ENCODE measurements at regions not wholly inside any gene's neighbourhood (a gene's known extent, or its start where the extent isn't known, plus 50 kb on each side); places are given as distances from the start of the nearest gene placed in this dataset.
"Not testable (repeated sequence)": the region's sequence is repeated elsewhere in the genome, so short reads cannot be mapped to it uniquely, and the experiment has no call there.

DNA sequence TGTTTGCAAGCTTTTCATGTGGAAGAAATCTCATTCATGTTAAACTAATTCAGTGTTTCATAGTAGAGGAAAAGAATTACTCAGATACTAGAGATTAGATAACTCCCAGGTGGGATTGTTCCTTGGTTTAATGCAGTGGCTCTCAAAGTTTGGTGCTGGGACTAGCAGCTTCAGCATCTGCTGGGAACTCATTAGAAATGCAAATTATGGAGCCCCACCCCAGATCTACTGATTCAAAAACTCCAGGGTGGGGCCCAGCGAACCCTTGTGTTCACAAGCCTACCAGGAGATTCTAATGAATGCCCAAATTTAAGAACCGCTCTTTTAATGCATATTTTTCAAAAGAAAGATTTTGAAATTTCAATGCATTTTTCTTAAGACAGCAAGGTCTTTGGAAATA lies 253.4 kb upstream of the CNTNAP4 start:
- DNase-seq, result no peak

DNA sequence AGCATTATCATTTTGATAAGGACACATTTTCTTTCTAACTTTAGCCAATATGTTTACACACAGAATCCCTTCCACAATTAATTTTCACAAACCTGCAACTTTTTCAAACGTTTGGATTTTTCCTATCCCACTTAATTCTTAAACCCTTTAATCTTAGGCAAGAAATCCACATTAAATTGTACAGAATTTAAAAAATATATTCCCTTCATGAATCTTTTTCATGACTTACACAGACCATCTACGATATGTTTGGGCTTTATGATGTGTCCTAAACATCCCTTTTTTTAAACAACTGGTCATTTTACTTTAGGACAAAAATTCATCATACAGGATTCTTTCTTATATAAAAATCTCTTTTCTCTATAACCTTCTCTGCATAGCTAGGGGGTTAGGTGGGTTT lies 241.5 kb upstream of the CNTNAP4 start:
- no peak for DNase-seq

DNA sequence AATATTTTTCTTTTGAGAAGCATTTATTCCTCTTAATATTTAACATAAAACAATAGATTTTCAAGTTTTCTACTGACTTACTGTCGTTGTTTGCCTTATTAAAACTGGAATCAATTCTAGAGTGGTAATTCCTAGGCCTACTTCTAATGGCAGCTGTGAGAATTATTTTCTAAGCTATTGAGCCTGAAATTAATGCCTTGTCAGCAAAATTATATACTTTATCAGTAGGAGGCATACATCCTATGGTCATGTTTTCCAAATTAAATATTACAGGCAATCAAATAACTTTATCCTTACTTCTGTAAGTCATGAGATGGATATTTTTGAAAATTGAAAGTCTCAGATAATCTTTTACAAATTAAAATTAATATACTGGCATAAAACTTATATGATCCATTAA lies 239.1 kb upstream of the CNTNAP4 start:
- no peak for DNase-seq

DNA sequence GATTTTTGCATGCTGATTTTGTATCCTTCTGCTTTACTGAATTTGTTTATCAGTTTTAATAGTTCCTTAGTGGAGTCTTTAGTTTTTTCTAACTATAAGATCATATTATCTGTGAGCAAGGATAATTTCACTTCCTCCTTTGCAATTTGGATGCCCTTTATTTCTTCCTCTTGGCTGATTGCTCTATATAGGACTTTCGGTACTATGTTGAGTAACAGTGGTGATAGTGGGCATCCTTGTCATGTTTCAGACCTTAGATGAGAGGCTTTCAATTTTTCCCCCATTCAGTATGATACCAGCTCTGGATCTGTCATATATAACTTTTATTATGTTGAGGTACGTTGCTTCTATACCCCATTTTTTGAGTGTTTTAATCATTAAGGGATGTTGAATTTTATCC lies 224.5 kb upstream of the CNTNAP4 start:
- peak; percentile 0 for DNase-seq

DNA sequence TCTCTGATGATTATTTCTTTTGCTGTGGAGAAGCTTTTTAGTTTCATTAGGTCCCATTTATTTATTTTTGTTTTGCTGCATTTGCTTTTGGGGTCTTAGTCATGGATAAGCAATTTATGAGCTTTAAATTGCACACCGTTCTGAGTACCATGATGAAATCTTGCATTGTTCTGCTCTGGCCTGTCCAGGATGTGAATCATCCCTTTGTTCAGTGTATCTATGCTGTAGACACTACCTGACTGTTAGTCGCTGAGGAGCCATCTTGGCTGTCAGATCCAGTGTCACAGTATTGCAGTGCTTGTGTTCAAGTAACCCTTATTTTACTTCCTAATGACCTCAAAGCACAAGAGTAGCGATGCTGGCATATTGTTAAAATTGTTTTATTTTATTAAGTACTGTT lies 218.0 kb upstream of the CNTNAP4 start:
- DNase-seq, result no peak

DNA sequence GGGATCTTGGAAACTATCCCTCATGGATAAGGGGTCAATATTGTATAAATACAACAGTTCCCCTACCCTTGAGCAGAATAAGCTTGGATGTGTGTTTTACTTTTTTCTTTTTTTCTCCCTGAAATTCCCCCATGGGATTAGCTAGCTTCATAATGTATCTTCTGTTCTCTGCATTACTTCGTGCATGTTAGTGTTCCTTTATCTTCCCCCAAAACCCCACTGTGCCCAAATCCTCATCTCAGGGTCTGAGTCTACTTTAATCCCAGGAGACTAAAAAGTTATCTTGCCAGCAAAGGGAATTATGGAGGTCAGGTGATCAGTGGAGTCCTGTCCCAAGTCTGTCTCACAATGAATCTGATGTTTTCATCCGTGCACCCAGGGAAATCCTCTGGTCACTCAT lies 217.5 kb upstream of the CNTNAP4 start:
- DNase-seq, result no peak

DNA sequence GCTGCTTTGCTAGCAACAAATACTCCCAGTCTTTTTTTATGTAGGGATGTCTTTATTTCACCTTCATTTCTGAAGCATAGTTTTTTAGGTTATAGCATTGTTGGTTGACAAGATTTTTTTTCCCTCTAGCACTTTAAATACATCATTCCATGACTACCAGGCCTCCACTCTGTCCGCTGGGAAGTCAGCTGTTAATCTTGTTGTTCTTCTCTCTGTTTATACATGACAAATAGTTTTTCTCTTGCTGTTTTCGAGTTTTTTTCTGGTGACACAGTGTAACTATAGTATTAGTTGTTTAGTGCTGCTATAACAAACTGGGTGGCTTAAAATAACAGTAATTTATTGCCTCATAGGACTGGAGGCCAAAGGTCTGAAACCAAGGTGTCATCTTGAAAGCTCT lies 205.5 kb upstream of the CNTNAP4 start:
- DNase-seq, result no peak

DNA sequence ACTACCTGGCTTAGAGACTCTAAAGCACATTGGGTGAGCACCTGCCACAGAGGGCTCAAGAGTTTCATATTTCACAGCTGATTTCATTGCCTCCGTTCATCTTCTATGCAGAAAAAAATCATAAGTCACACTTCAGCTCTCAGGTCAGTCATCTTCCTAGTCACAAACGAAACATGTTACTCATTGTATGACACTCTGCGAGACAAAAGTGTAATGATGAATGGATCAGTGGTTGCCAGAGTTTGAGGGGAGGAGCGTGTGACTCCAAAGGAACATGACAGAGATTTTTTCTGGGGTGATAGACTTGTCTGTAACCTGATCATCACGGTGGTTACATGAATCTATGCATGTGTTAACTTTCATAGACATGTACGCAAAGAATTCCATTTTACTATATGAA lies 195.2 kb upstream of the CNTNAP4 start:
- no peak for DNase-seq

DNA sequence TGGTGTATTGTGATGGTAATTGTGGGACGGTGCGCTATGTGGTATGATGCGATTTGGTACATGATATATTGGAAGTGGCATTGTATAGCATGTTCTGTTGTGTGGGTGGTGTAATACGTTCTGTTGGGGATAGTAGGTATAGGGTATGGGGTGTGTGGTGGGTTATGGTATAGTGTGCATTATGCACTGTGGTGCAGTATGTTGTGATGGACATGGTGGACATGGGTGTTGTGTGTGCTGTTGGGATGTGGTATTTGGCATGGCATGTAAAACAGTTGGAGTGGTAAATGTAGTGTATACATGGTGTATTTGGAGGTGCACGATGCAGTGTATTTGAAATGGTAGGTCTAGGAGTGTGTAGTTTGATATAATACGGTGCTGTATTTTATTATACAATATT lies 170.6 kb upstream of the CNTNAP4 start:
- DNase-seq, result no peak

DNA sequence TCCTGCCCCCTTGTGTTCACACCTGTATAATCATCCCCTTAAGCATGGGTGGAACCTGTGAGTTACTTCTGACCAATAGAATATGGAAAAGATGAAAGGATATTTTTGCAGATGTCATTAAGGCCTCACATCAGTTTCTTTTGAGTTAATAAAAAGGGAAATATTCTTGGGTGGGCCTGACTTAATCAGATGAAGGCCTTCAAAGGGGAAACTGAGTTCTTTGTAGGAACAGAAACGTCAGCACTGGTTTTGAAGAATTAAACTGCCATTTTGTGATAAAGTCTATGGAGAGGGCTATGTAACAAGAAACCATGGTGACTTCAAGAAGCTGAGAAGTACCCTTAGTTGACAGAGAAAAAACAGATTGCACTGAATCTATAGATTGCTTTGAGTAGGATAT lies 168.7 kb upstream of the CNTNAP4 start:
- DNase-seq, result no peak

DNA sequence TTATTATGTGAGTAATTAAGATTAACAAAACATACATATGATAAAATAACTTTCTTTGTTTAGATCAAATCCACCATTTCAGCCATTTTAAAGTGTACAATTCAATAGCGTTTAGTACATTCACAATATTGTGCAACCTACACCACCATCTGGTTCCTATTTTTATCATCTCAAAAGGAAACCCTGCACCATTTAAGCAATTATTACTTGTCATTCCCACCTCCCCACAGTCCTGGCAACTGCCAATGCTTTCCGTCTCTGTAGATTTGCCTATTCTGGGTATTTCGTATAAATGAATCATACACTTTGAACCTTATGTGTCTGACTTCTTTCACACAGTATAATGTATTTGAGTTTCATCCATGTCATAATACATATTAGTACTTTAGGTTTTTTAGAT lies 162.5 kb upstream of the CNTNAP4 start:
- no peak for DNase-seq

DNA sequence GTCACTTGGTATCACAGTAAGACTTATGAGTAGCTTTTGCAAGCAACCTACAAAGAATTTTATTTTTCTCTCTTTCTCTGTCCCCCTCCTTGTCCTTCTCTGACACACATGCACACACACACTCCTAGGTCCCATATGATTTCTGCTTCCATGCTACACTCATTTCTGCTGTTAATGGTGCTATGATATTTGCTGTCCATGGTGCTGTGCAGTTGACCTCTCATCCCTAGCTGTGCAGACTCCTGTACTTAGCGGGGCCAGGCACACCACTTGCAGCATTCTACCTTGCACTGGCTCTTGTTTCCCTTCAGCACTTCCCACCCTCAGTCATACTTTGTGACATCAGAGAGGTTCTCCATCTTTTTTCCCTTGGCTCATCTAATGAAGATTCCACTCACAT lies 158.9 kb upstream of the CNTNAP4 start:
- DNase-seq, result no peak

DNA sequence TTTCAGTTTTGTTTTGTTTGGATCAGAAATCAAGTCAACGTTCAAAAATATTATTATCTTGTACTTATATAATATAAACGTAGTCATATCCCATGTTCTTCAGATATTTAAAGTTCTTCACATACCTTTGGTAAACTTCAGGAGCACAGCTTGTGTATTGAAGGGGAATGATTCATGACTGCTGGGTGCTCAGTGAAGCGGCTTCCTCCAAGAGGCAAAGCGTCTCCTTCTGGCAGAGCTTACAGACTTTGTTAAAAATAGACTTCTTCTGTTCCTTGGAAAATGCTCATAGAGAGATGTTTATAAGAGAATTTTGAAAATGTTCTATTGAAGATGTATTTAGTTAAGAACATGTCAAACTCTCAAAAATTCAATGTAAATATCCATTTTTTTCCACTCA lies 155.6 kb upstream of the CNTNAP4 start:
- DNase-seq, result no peak

DNA sequence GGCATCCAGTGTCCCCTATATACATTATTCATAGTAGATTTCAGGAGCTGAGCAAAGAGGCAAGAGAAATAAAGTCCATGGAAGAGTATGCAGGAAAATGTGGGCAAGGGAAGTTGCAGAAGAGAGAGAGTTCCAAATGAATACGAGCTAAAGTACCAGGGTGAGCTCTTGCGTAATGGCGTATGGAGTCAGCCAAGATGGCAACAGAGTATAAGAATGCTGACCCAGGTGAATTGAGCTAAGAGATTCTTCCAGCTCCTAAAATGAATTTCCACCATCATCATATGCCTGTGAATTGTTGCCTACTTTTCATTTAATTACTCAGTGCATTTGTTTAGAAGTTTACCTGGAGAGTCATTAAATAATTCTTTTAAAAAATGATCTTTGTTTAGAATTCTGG lies 153.2 kb upstream of the CNTNAP4 start:
- DNase-seq, result no peak

DNA sequence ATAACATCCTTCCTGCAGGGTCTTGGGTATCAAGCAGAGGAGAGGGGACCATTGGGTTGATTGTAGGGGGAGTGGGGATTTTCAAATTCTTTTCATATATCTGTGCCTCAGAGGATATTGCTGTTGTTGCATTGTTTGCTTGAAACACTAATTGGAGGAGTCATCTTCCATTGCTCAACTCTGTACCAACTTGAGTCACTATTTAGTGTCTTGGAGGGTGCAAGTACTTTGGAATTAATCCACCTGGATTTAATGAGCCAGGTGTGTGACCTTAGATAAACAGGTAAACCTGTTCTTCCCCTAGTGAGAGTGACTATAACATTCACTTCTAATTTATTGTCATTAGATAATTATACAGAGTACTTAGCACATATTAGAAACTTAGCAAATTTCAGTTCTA lies 151.3 kb upstream of the CNTNAP4 start:
- DNase-seq, result no peak

DNA sequence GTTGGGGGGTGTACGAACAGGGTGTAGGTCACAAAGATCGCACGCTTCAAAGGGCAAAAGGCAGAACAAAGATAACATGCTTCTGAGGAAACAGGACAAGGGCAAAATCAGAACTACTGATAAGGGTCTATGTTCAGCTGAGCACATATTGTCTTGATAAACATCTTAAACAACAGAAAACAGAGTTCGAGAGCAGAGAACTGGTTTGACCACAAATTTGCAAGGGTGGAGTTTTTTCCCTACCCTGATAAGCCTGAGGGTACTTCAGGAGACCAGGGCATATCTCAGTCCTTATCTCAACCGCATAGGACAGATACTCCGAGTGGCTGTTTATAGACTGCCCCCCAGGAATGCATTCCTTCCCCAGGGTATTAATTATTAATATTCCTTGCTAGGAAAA lies 139.1 kb upstream of the CNTNAP4 start:
- not testable (repeated sequence) for DNase-seq

DNA sequence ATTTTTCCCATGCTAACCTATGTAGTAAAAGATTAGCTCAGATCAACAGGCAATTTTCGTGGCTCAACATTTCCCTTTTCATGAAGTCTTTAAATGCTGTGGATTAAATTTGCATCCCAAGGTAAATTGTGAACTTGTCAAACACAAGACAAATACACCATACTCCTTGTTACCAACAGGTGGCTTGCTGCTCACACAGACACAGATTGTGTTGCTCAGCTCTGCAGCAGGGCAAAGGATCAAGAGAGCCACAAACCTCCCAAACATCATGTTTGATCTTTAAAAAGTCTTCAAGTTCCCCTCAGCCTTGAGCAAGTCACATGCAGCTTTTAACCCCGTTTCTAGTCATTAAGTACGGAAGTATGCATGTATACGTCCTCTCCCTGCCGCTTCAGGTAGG lies 119.6 kb upstream of the CNTNAP4 start:
- DNase-seq, result no peak

DNA sequence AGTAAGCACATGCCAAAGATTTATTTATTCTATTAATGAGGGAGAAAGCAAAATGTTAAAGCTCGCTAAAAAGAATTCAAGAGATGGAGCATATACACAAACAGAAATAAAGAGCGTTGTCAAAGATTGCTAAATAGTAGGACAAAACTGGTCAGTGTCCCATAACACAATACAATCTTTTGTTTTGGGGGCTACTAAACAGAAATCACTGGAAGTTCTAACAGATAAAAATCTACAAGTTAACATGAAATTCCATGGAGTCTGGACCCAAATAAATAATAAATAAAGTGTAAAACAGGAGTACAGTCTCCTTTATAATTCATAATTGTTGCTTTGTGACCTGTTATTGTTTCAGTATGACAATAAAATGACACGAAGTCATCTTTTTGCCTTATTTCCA lies 115.2 kb upstream of the CNTNAP4 start:
- no peak for DNase-seq

DNA sequence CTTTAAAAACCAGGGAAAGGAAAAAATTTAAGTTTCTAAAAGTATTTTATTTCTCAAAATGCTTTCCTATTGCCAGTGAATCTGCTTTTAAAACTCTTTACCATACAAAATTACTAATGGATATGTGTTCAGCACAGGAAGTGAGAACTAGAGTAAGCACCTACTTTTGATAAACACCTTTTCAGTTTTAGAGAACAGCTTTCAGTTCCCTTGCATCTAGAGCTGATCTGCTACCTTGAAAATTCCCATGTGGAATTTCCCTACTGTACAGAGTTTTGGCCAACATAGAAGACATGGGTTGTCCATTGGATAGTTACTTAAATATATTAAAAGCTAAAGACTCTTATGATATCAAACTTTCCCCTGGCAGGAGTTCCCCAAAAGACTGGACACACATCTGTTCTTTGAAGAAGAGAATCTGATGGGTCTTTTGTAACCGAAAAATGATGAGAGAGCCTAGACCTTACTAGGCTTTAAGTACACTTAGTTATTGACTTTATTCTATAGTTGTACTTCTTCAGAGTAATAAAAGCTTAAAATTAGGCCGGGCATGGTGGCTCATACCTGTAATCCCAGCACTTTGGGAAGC lies 112.1 kb upstream of the CNTNAP4 start:
- DNase-seq, result no peak

DNA sequence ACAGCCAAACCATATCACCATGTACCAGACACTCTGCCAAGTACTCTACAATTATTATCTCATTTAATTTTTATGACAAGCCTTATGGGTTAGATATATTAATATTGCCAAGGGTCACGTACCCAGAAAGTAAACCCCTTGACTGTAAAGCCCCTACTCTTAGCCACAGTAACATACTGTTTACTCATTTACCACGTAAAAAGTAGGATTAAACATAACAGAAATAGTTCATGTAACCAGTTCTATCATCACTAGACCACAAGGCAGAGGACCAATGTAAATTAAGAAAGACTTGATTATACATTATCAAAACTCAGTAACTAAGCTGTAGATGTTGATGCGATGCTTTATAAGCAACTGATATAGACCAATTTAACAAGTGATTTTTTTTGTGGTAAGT lies 101.5 kb upstream of the CNTNAP4 start:
- DNase-seq, result no peak

DNA sequence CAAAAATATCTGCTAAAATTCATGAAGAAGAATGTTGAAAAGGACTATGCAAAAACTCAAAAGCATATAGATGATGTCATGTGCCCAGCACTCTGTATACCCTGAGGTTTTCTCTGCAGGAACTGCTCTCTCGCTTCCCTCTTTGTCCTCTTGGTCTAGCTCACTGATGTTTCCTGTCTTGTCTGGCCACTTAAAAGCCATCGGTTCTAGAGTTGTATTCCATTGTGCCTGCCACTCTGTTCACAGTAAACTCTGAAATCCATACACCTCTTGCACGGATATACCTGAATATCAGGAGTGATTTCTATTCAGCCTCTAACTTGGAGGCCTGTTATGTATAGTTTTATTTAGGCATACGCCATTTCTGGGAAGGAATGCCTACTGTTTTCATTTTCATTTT lies 101.0 kb upstream of the CNTNAP4 start:
- no peak for DNase-seq

DNA sequence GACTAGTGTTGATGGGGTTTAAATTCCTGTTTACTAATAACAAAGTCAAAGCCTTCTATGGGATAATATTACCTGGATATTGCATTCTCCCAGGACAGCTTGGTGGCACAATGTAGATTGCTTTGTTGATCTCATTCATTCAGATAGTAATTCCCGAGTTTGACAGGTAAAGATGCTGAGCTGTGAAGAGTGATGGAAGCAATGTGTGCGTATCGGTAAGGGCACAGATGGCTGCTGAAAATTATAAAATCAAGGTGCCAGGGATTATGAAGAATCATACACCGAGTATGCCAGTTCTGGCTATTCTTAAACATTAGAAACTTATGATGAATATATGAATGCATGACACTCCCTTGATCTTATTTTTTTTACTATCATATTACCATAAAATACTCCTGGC lies 100.6 kb upstream of the CNTNAP4 start:
- DNase-seq, result no peak

DNA sequence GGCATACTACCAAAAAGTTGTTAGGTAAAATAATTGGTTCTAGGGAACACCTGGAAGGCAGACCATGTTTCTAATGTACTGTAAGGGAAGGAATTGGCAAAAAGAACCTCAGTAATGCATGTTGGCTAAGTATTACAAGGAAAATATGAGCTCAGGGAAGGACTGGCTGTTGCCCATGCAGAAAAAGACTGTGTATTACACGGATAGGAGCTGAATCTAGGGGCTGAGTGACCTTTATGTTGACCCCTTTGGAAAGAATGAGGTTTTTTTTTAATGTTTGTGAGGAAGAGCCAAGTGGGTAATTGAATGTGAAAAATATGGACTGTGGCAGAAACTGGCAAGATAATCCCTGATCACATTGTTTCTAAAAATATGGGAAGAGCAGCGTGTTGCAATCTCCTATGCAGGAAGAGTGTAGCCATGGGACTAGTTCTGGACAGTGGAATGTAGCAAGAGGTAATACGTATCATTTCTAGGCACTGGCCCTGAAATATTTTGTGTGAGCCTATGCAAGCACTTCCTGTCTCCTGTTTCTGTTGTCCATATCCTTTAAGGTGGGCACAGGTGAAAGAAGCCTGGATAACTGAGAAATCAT lies 95.1 kb upstream of the CNTNAP4 start:
- DNase-seq, result no peak

DNA sequence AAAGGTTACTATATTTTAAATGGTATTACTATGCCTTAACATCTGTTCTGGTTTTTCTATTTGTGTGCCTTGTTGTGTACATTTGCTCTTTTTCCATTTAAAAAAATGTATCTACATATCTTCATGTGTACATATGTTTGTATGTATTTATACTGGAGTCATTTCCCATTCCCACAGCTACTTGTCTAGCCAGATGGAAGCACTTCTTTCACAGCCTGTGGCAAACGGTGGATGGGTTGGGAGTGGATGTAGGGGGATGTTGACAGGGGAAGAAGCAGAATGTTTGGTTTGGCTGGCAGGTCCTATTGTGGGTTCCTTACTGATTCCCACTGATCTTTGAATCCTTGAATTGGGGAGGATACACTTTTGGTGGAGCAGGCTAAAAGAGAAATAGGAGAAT lies 93.6 kb upstream of the CNTNAP4 start:
- no peak for DNase-seq

DNA sequence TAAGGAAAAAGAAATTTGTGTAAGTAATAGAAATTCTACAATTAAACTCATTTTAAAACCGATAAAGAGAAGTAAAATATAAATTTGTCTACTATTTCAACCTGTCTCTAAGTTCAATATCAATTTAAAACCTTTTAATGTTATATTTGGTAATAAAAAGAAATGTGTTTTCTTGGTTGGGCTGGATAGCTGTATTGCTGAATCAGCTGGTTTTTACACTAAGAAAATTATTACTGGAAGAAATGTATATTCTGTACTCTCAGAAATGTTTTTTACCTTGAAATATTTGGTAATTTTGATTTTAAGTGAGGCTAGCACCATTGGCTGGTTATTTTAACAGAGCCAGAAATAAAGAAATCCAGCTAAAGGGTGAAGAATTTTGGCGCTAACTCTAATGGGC lies 87.1 kb upstream of the CNTNAP4 start:
- DNase-seq, result no peak

DNA sequence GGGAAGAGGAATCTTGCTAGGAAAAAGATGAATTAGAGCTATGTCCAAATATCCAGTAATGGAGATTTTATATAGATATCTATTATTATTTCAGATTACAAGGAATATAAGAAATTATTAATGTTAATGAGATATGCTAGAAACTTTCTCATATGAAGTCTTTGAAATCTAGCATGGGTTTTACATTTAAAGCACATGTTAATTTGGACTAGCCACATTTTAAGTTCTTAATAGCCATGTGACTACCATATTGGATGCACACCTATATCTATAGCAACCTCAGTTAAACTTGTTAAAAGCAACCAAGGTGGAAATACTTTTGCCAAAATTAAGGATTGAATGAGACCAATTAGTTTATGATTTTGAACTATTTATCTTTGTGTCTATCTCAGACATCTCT lies 86.7 kb upstream of the CNTNAP4 start:
- DNase-seq, result no peak
